ENCODE measurements at regions not wholly inside any gene's neighbourhood (a gene's known extent, or its start where the extent isn't known, plus 50 kb on each side); places are given as distances from the start of the nearest gene placed in this dataset.

DNA sequence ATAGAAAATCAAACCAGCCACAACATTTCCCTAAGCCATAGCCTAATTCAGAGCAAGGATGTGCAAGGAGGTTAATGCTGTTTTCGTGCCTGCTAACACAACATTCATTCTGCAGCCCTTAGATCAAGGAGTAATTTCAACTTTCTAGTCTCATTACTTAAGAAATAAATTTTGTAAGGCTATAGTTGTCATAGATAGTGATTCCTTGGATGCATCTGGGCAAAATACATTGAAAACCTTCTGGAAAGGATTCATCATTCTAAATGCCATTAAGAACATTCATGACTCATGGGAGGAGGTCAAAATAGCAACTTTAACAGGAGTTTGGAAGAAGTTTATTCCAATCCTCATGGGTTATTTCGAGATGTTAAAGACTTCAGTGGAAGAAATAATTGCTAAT is 283.2 kb downstream of the RPAP3 start:
- Histone ChIP-seq H3K36me3 (no peaks in the 10 kb centered on the region), H3K9me3 (no peaks in the 10 kb centered on the region), H3K4me3 (no peak overlapping the region), H3K27me3 (no peaks in the 10 kb centered on the region), H3K27ac (no peak overlapping the region), H3K4me1 (no peaks in the 10 kb centered on the region)
- no peak for DNase-seq (ENCODE audit: extremely low spot score in 2 of 2)
- intact Hi-C loops (cut with DNase I), result no loop called here
- TF ChIP-seq, protein P1, sequence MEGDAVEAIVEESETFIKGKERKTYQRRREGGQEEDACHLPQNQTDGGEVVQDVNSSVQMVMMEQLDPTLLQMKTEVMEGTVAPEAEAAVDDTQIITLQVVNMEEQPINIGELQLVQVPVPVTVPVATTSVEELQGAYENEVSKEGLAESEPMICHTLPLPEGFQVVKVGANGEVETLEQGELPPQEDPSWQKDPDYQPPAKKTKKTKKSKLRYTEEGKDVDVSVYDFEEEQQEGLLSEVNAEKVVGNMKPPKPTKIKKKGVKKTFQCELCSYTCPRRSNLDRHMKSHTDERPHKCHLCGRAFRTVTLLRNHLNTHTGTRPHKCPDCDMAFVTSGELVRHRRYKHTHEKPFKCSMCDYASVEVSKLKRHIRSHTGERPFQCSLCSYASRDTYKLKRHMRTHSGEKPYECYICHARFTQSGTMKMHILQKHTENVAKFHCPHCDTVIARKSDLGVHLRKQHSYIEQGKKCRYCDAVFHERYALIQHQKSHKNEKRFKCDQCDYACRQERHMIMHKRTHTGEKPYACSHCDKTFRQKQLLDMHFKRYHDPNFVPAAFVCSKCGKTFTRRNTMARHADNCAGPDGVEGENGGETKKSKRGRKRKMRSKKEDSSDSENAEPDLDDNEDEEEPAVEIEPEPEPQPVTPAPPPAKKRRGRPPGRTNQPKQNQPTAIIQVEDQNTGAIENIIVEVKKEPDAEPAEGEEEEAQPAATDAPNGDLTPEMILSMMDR (IDR thresholded peaks at IDR 0.05), result no peak

DNA sequence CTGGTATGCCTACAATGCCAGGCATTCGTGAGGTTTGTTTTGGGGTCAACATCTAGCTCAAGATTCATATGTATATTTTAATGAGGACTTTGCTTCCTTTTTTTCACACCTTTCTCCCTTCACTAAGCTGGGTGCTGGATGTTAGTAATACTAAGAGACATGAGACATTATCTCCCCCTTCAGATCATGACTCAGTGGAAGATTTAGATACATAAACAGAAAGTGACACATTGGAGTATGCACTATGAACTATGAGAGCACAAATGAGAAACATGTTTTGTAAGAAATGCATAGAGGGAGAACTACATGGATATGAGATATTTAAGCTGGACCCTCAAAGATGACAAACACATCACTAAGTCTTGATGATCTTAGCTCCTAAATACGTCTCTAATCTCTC is 286.3 kb downstream of the RPAP3 start:
- intact Hi-C loops (cut with DNase I), result no loop called here
- no peaks in the 10 kb centered on the region for H3K27me3 ChIP-seq
- TF ChIP-seq, protein P1 (IDR thresholded peaks at IDR 0.05), result no peak
- TF ChIP-seq POLR2AphosphoS5 (IDR thresholded peaks at IDR 0.05; ENCODE audit: insufficient read depth in 1 of 2, low read depth in 1 of 2) (no peak), POLR2A (IDR thresholded peaks at IDR 0.05) (no peak)

DNA sequence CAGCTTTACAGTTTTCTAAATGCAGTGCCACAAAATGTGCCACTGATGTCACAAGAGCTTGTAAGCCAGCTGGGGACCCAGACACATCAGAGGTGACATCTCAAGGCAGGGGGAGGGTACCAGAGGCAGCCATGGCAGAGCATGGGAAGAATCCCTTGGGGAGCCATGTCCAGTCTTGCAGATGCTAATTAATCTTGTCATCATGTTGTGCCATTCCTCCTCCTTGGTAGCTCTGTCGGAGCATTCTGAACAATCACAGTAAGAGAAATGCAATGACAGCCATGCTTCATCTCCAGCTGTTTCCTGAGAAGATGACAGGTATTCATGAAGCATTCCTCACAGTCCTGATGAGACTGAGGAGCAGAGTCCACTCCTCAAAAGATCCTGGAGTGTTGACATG is 287.9 kb downstream of the RPAP3 start:
- Histone ChIP-seq H3K27me3 (no peaks in the 10 kb centered on the region), H3K4me3 (no peak overlapping the region), H3K27ac (no peak overlapping the region), H3K4me1 (no peaks in the 10 kb centered on the region), H3K9me3 (no peaks in the 10 kb centered on the region), H3K36me3 (no peaks in the 10 kb centered on the region)
- no peak for DNase-seq (ENCODE audit: extremely low spot score in 2 of 2)
- intact Hi-C loops (cut with DNase I), result no loop called here
- TF ChIP-seq, protein P1 (IDR thresholded peaks at IDR 0.05), result no peak
- TF ChIP-seq POLR2AphosphoS5 (IDR thresholded peaks at IDR 0.05; ENCODE audit: insufficient read depth in 1 of 2, low read depth in 1 of 2) (no peak), POLR2A (IDR thresholded peaks at IDR 0.05) (no peak)

More for the DNA sequence above, 286.3 kb downstream of the RPAP3 start:
- Histone ChIP-seq H3K27ac (no peak overlapping the region), H3K4me1 (no peaks in the 10 kb centered on the region), H3K4me3 (no peak overlapping the region), H3K9me3 (no peaks in the 10 kb centered on the region), H3K36me3 (no peaks in the 10 kb centered on the region)
- no peak for DNase-seq (ENCODE audit: extremely low spot score in 2 of 2)

DNA sequence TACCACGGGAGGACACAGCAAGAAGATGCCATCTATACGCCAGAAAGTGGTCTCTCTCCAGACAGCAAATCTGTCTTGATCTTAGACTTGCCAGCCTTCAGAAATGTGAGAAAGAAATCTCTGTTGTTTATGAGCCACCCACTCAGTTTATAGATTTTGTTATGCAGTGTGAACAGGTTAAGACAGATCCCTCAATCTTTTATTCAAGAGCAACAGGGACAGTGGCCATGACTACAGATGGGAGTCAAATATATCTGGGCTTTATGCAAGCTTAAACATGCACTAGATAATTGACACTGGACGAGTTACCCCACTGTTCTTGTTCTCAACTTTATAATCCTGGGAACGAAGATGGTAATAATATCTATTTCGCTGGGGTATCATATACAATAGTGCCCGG is 288.7 kb downstream of the RPAP3 start:
- DNase-seq (ENCODE audit: extremely low spot score in 2 of 2), result no peak
- H3K36me3 ChIP-seq, result no peaks in the 10 kb centered on the region
- intact Hi-C loops (cut with DNase I), result no loop called here
- no peak overlapping the region for H3K27ac ChIP-seq
- no peak overlapping the region for H3K4me3 ChIP-seq
- TF ChIP-seq, protein P1 (IDR thresholded peaks at IDR 0.05), result no peak
- no peak for TF ChIP-seq POLR2A (IDR thresholded peaks at IDR 0.05)
- no peak for TF ChIP-seq POLR2AphosphoS5 (IDR thresholded peaks at IDR 0.05; ENCODE audit: insufficient read depth in 1 of 2, low read depth in 1 of 2)
- H3K27me3 ChIP-seq, result no peaks in the 10 kb centered on the region
- no peaks in the 10 kb centered on the region for H3K4me1 ChIP-seq
- H3K9me3 ChIP-seq, result no peaks in the 10 kb centered on the region

DNA sequence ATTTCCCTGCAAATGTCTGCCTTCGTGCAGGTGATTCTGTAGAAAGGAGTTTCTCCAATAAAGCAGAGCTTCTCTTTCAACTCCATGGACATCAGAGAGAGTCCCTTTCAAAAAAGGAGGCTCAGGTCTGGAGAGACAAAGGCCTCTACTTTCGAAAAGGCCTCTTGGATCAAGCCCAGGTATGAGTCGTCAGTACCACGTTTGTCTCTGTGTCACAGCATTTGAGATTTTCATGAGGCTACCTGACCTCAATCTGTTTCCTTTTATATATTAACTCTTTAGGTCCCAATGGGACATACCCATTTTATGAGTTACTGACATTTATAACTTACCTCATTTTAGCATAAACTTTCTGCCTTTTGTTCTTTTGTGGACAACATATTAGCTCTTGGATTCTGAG is 290.8 kb downstream of the RPAP3 start:
- H3K27me3 ChIP-seq, result no peaks in the 10 kb centered on the region
- intact Hi-C loops (cut with DNase I), result no loop called here
- H3K9me3 ChIP-seq, result no peaks in the 10 kb centered on the region
- H3K4me3 ChIP-seq, result no peak overlapping the region
- no peaks in the 10 kb centered on the region for H3K36me3 ChIP-seq
- no peak overlapping the region for H3K27ac ChIP-seq
- no peak for DNase-seq (ENCODE audit: extremely low spot score in 2 of 2)
- no peaks in the 10 kb centered on the region for H3K4me1 ChIP-seq
- TF ChIP-seq, protein P1 (IDR thresholded peaks at IDR 0.05), result no peak
- TF ChIP-seq POLR2A (IDR thresholded peaks at IDR 0.05) (no peak), POLR2AphosphoS5 (IDR thresholded peaks at IDR 0.05; ENCODE audit: insufficient read depth in 1 of 2, low read depth in 1 of 2) (no peak)

Measured in vagina (tissue), 2 donors.